Trophoblast cell (in vitro differentiated cells and primary cell): ENCODE measurements at regions not wholly inside any gene's neighbourhood (a gene's known extent, or its start where the extent isn't known, plus 50 kb on each side); places are given as distances from the start of the nearest gene placed in this dataset.
A peak's percentile ranks its signal among the peaks of the same experiment; 100 is the strongest.

Experiments
- DNase-seq, 2 donors: peaks; one replicate each; pipeline ENCODE4 v3.0.0-alpha.2; 2016
- H2AFZ ChIP-seq: 2 replicates; pipeline ENCODE4 v1.6.1; 2013; ENCODE audit warnings: low read length, moderate library complexity, mild to moderate bottlenecking; ENCODE audit not compliant: insufficient read depth, poor library complexity
- H2AK5ac ChIP-seq: 2 replicates; pipeline ENCODE4 v1.6.1; 2013; ENCODE audit warnings: mild to moderate bottlenecking, low read length
- H2BK120ac ChIP-seq: 2 replicates; pipeline ENCODE4 v1.6.1; 2013; ENCODE audit warnings: low read length, mild to moderate bottlenecking, moderate library complexity; ENCODE audit not compliant: insufficient read depth, poor library complexity
- H2BK12ac ChIP-seq: 2 replicates; pipeline ENCODE4 v1.6.1; 2013; ENCODE audit warnings: mild to moderate bottlenecking, low read length, moderate library complexity
- H2BK5ac ChIP-seq: 2 replicates; pipeline ENCODE4 v1.6.1; 2013; ENCODE audit warnings: low read length, low read depth, moderate library complexity, mild to moderate bottlenecking; ENCODE audit not compliant: poor library complexity
- H3K14ac ChIP-seq: 2 replicates; pipeline ENCODE4 v1.6.1; 2013; ENCODE audit warnings: mild to moderate bottlenecking, low read length
- H3K18ac ChIP-seq: 2 replicates; pipeline ENCODE4 v1.6.1; 2013; ENCODE audit warnings: mild to moderate bottlenecking, low read length
- H3K23ac ChIP-seq: 2 replicates; pipeline ENCODE4 v1.6.1; 2013; ENCODE audit warnings: low read length
- H3K27ac ChIP-seq: 2 replicates; pipeline ENCODE4 v1.5.1; 2013; ENCODE audit warnings: low read depth, mild to moderate bottlenecking, inconsistent platforms, low read length, moderate library complexity
- H3K27me3 ChIP-seq: 2 replicates; pipeline ENCODE4 v1.6.1; 2013; ENCODE audit warnings: inconsistent platforms, mild to moderate bottlenecking, low read length, moderate library complexity; ENCODE audit not compliant: insufficient read depth
- H3K36me3 ChIP-seq, 2 experiments: 1 replicate in 1 of 2; 2 replicates in 1 of 2; pipeline ENCODE4 v1.6.1; 2013; ENCODE audit warnings: low read length in 2 of 2, mild to moderate bottlenecking in 2 of 2, moderate library complexity in 1 of 2; ENCODE audit not compliant: insufficient read depth in 2 of 2, control insufficient read depth in 1 of 2
- H3K4ac ChIP-seq: 2 replicates; pipeline ENCODE4 v1.6.1; 2013; ENCODE audit warnings: low read depth, mild to moderate bottlenecking, low read length, moderate library complexity
- H3K4me1 ChIP-seq, 2 experiments: 1 replicate in 1 of 2; 2 replicates in 1 of 2; pipeline ENCODE4 v1.6.1; 2013; ENCODE audit warnings: low read length in 2 of 2, mild to moderate bottlenecking in 2 of 2, moderate library complexity in 1 of 2; ENCODE audit not compliant: insufficient read depth in 2 of 2, control insufficient read depth in 1 of 2
- H3K4me2 ChIP-seq: 2 replicates; pipeline ENCODE4 v1.6.1; 2013; ENCODE audit warnings: inconsistent platforms, mild to moderate bottlenecking, low read length, moderate library complexity
- H3K4me3 ChIP-seq: 2 replicates; pipeline ENCODE4 v1.5.1; 2013; ENCODE audit warnings: mild to moderate bottlenecking, low read depth, low read length, inconsistent platforms
- H3K79me1 ChIP-seq: one replicate; pipeline ENCODE4 v1.6.1; 2013; ENCODE audit warnings: low read length
- H3K79me2 ChIP-seq: 2 replicates; pipeline ENCODE4 v1.6.1; 2013; ENCODE audit warnings: low read length, mild to moderate bottlenecking; ENCODE audit not compliant: control insufficient read depth, insufficient read depth, poor library complexity
- H3K9ac ChIP-seq: 2 replicates; pipeline ENCODE4 v1.6.1; 2013; ENCODE audit warnings: mild to moderate bottlenecking, low read length
- H3K9me3 ChIP-seq: 2 replicates; pipeline ENCODE4 v1.6.1; 2013; ENCODE audit warnings: low read depth, mild to moderate bottlenecking, control low read depth, inconsistent platforms, low read length; ENCODE audit not compliant: insufficient read depth
- H4K12ac ChIP-seq: 2 replicates; pipeline ENCODE4 v1.6.1; 2013; ENCODE audit warnings: low read depth, mild to moderate bottlenecking, low read length, moderate library complexity
- H4K8ac ChIP-seq: 2 replicates; pipeline ENCODE4 v1.6.1; 2013; ENCODE audit warnings: low read depth, mild to moderate bottlenecking, low read length, moderate library complexity
- H4K91ac ChIP-seq: one replicate; pipeline ENCODE4 v1.6.1; 2013; ENCODE audit warnings: low read depth, mild to moderate bottlenecking, low read length, moderate library complexity
- WGBS: extraction: QIAGEN DNeasy Blood & Tissue Kit; methylation state at CpG from one replicate; pipeline ENCODE4 v1.1.7; 2013; ENCODE audit warnings: missing lambda C conversion rate; ENCODE audit not compliant: insufficient read length, insufficient coverage; ENCODE audit errors: extremely low coverage; 5-methylcytosine and 5-hydroxymethylcytosine counted together

- Histone ChIP-seq H3K79me1 (no peaks in the 10 kb centered on the region), H3K4me1 (no peaks in the 10 kb centered on the region), H3K4ac (no peak overlapping the region), H3K23ac (no peak overlapping the region), H3K27me3 (peaks cover 2% of the 10 kb centered on the region), H2BK120ac (no peak overlapping the region), H3K4me2 (no peak overlapping the region), H4K12ac (no peak overlapping the region), H4K91ac (no peak overlapping the region), H3K9ac (no peak overlapping the region), H3K27ac (no peak overlapping the region), H2AFZ (no peak overlapping the region), H3K79me2 (no peaks in the 10 kb centered on the region), H3K36me3 (no peaks in the 10 kb centered on the region), H3K14ac (no peak overlapping the region), H3K18ac (no peak overlapping the region), H3K9me3 (peaks cover 3% of the 10 kb centered on the region), H2BK5ac (no peak overlapping the region), H2BK12ac (no peak overlapping the region), H2AK5ac (no peak overlapping the region), H4K8ac (no peak overlapping the region), H3K4me3 (no peak overlapping the region)
- DNase-seq = no peak
- no CpG with 5 or more reads among the region's 8 CpGs for WGBS
These were observed 161.4 kb upstream of the SOX1 start for GRCh38 chr13:111905609-111905945.

DNA sequence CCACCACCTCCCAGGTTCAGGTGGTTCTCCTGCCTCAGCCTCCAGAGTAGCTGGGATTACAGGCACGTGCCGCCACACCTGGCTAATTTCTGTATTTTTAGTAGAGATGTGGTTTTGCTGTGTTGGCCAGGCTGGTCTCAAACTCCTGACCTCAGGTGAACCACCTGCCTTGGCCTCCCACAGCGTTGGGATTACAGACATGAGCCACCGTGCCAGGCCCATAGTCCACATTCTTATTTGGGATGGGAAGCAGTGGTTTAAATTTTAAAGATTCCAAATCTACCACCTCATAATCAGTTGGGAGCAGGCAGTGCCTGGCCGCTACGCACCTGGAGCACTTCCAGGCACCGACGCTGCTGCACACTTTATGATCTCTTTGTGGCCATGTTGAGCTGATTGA is 160.6 kb upstream of the SOX1 start:
- Histone ChIP-seq H3K79me1 (no peaks in the 10 kb centered on the region), H3K36me3 (no peaks in the 10 kb centered on the region), H3K4me3 (no peak overlapping the region), H3K27ac (no peak overlapping the region), H4K8ac (no peak overlapping the region), H3K9me3 (peaks cover 3% of the 10 kb centered on the region), H3K18ac (no peak overlapping the region), H2BK12ac (no peak overlapping the region), H2BK120ac (no peak overlapping the region), H4K91ac (no peak overlapping the region), H3K4ac (no peak overlapping the region), H3K23ac (no peak overlapping the region), H3K79me2 (no peaks in the 10 kb centered on the region), H3K4me1 (no peaks in the 10 kb centered on the region), H3K4me2 (no peak overlapping the region), H2AK5ac (no peak overlapping the region), H2AFZ (no peak overlapping the region), H2BK5ac (no peak overlapping the region), H3K27me3 (peaks cover 2% of the 10 kb centered on the region), H3K9ac (no peak overlapping the region), H3K14ac (no peak overlapping the region), H4K12ac (no peak overlapping the region)
- no CpG with 5 or more reads among the region's 8 CpGs for WGBS
- DNase-seq = peak; percentile 3 to 34

DNA sequence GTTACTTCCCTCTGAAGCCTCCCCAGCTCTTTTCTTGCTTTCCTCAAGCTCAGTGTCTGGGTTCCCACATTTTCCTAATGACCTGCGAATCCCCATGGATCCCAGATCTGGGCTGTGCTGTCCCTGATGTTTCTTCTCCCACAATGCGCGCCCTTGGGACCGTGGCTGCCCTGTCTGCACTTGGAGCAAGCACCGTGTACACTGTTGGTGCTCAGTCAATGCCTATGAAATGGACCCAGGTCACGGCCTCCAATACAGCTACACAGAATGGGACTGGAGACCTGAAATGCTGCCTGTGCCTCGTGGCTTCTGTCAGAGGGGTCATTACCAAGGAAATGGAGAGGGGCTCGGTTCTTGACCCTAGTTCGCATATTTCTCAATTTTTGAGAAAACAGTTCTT is 160.1 kb upstream of the SOX1 start:
- Histone ChIP-seq H2BK5ac (no peak overlapping the region), H2AFZ (no peak overlapping the region), H2AK5ac (no peak overlapping the region), H3K36me3 (no peaks in the 10 kb centered on the region), H3K27me3 (peaks cover 2% of the 10 kb centered on the region), H3K79me2 (no peaks in the 10 kb centered on the region), H3K79me1 (no peaks in the 10 kb centered on the region), H3K18ac (no peak overlapping the region), H3K14ac (no peak overlapping the region), H4K12ac (no peak overlapping the region), H3K9me3 (peaks cover 3% of the 10 kb centered on the region), H2BK120ac (no peak overlapping the region), H3K4me2 (no peak overlapping the region), H3K4me1 (no peaks in the 10 kb centered on the region), H3K27ac (no peak overlapping the region), H2BK12ac (no peak overlapping the region), H3K9ac (no peak overlapping the region), H3K23ac (no peak overlapping the region), H4K91ac (no peak overlapping the region), H3K4ac (no peak overlapping the region), H4K8ac (no peak overlapping the region), H3K4me3 (no peak overlapping the region)
- DNase-seq = no peak
- no CpG with 5 or more reads among the region's 9 CpGs for WGBS

GRCh38 chr13:111907341-111907880 is 159.5 kb upstream of the SOX1 start:
- no peaks in the 10 kb centered on the region for H3K4me1 ChIP-seq
- no peak overlapping the region for H2BK12ac ChIP-seq

More at GRCh38 chr13:111907341-111907880, 159.5 kb upstream of the SOX1 start:
- Histone ChIP-seq H2BK120ac (no peak overlapping the region), H3K79me1 (no peaks in the 10 kb centered on the region), H3K9me3 (peaks cover 2% of the 10 kb centered on the region), H4K91ac (no peak overlapping the region), H3K23ac (no peak overlapping the region), H3K4me2 (no peak overlapping the region), H2AFZ (no peak overlapping the region), H3K18ac (no peak overlapping the region), H3K14ac (no peak overlapping the region), H3K27ac (no peak overlapping the region), H4K8ac (no peak overlapping the region), H3K79me2 (no peaks in the 10 kb centered on the region), H3K4ac (no peak overlapping the region), H3K36me3 (no peaks in the 10 kb centered on the region), H2BK5ac (no peak overlapping the region), H4K12ac (no peak overlapping the region), H3K9ac (no peak overlapping the region), H3K4me3 (no peak overlapping the region), H3K27me3 (peaks cover 2% of the 10 kb centered on the region), H2AK5ac (no peak overlapping the region)
- WGBS = no CpG with 5 or more reads among the region's 5 CpGs
- no peak for DNase-seq
